MM.1S (cell line): ENCODE measurements at regions not wholly inside any gene's neighbourhood (a gene's known extent, or its start where the extent isn't known, plus 50 kb on each side); places are given as distances from the start of the nearest gene placed in this dataset.

Source experiments
- DNase-seq: peaks from one replicate; pipeline ENCODE4 v3.0.0-alpha.2; 2015
- H2AFZ ChIP-seq: fragments of 300-600 bp; sonication (generic); 2 replicates; pipeline ENCODE4 v1.6.0; 2016; ENCODE audit warnings: antibody characterized with exemption, low read length
- H3F3A ChIP-seq: fragments of 300-600 bp; sonication (generic); 2 replicates; pipeline ENCODE4 v1.6.1; 2016; ENCODE audit warnings: mild to moderate bottlenecking, antibody characterized with exemption, low read length, moderate library complexity, mixed read lengths; ENCODE audit not compliant: insufficient read depth
- H3K27ac ChIP-seq: fragments of 300-600 bp; sonication (generic); 2 replicates; pipeline ENCODE4 v1.5.1; 2016; ENCODE audit warnings: mild to moderate bottlenecking, low read length
- H3K27me3 ChIP-seq: fragments of 300-600 bp; sonication (generic); replicated peaks from 2 replicates; pipeline ENCODE4 v1.6.0; 2016; ENCODE audit warnings: low read length; ENCODE audit not compliant: insufficient read depth
- H3K36me3 ChIP-seq: fragments of 300-600 bp; sonication (generic); replicated peaks from 2 replicates; pipeline ENCODE4 v1.6.1; 2016; ENCODE audit warnings: mild to moderate bottlenecking, low read length, mixed read lengths; ENCODE audit not compliant: insufficient read depth
- H3K4me1 ChIP-seq: fragments of 300-600 bp; sonication (generic); 2 replicates; pipeline ENCODE4 v1.6.1; 2016; ENCODE audit warnings: low read length, mixed read lengths
- H3K4me2 ChIP-seq: fragments of 300-600 bp; sonication (generic); 2 replicates; pipeline ENCODE4 v1.6.0; 2016; ENCODE audit warnings: low read depth, low read length
- H3K4me3 ChIP-seq: fragments of 300-600 bp; sonication (generic); 2 replicates; pipeline ENCODE4 v1.5.1; 2016; ENCODE audit warnings: low read length, mixed read lengths
- H3K79me2 ChIP-seq: fragments of 300-600 bp; sonication (generic); 2 replicates; pipeline ENCODE4 v1.6.1; 2016; ENCODE audit warnings: mixed run types, low read length, mixed read lengths
- H3K9ac ChIP-seq: fragments of 300-600 bp; sonication (generic); 2 replicates; pipeline ENCODE4 v1.6.1; 2016; ENCODE audit warnings: low read length, mixed read lengths
- H3K9me2 ChIP-seq: fragments of 300-600 bp; sonication (generic); replicated peaks from 2 replicates; pipeline ENCODE4 v1.6.1; 2016; ENCODE audit warnings: mild to moderate bottlenecking, low read length, mixed read lengths; ENCODE audit not compliant: insufficient read depth
- H3K9me3 ChIP-seq: fragments of 300-600 bp; sonication (generic); replicated peaks from 2 replicates; pipeline ENCODE4 v1.6.1; 2016; ENCODE audit warnings: mild to moderate bottlenecking, low read length, mixed read lengths; ENCODE audit not compliant: insufficient read depth
- H4K20me1 ChIP-seq: fragments of 300-600 bp; sonication (generic); 2 replicates; pipeline ENCODE4 v1.6.1; 2016; ENCODE audit warnings: mild to moderate bottlenecking, low read length, moderate library complexity, mixed read lengths; ENCODE audit not compliant: insufficient read depth
- EZH2 ChIP-seq: fragments of 300-600 bp; sonication (generic); optimal IDR thresholded peaks from 2 replicates; pipeline ENCODE3; 2017; ENCODE audit warnings: low read depth, mild to moderate bottlenecking, antibody characterized with exemption, low read length, mixed read lengths
- EZH2phosphoT487 ChIP-seq: fragments of 300-600 bp; sonication (generic); IDR thresholded peaks from 2 replicates; pipeline ENCODE4 v1.6.1; 2018; ENCODE audit warnings: antibody characterized with exemption, low read length
- TF ChIP-seq, protein P1 (sequence below): fragments of 300-600 bp; sonication (generic); IDR thresholded peaks from 2 replicates; pipeline ENCODE4 v1.5.1; 2016; ENCODE audit warnings: antibody characterized with exemption, low read length, mixed read lengths

DNA sequence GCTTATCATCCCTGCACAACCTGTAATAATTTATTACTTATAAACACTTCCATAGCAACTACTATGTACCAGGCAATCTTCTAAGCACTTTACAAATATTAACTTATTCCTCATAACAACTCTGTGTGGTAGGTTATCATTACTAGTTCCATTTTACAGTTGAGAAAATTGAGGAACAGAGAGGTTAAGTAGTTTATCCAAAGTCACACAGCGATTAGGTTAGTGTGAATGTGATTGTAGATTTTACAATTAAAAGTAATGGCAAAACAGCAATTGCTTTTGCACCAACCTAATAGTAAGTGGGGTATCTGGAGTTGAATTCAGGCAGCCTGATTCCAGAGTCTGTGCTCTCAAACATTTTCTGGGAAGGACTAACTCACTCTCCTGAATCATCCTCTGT lies 348.9 kb downstream of the NKX6-1 start:
- Histone ChIP-seq H4K20me1 (no peaks in the 10 kb centered on the region), H3K9ac (no peak overlapping the region), H3K9me2 (no peaks in the 10 kb centered on the region), H3K9me3 (no peaks in the 10 kb centered on the region), H3K27ac (no peak overlapping the region), H3K27me3 (no peaks in the 10 kb centered on the region), H3K4me2 (no peak overlapping the region), H3K79me2 (no peaks in the 10 kb centered on the region), H3K4me1 (peaks cover 7% of the 10 kb centered on the region; the same call in 1 of the 2 replicates), H3K4me3 (no peak overlapping the region), H3F3A (0 out of 2 replicates have a peak, but pooled peaks cover 7% of the 10 kb centered on the region), H2AFZ (no peak overlapping the region), H3K36me3 (no peaks in the 10 kb centered on the region)
- DNase-seq, result no peak
- TF ChIP-seq EZH2phosphoT487, result no peak
- TF ChIP-seq, protein P1, sequence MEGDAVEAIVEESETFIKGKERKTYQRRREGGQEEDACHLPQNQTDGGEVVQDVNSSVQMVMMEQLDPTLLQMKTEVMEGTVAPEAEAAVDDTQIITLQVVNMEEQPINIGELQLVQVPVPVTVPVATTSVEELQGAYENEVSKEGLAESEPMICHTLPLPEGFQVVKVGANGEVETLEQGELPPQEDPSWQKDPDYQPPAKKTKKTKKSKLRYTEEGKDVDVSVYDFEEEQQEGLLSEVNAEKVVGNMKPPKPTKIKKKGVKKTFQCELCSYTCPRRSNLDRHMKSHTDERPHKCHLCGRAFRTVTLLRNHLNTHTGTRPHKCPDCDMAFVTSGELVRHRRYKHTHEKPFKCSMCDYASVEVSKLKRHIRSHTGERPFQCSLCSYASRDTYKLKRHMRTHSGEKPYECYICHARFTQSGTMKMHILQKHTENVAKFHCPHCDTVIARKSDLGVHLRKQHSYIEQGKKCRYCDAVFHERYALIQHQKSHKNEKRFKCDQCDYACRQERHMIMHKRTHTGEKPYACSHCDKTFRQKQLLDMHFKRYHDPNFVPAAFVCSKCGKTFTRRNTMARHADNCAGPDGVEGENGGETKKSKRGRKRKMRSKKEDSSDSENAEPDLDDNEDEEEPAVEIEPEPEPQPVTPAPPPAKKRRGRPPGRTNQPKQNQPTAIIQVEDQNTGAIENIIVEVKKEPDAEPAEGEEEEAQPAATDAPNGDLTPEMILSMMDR, result no peak

DNA sequence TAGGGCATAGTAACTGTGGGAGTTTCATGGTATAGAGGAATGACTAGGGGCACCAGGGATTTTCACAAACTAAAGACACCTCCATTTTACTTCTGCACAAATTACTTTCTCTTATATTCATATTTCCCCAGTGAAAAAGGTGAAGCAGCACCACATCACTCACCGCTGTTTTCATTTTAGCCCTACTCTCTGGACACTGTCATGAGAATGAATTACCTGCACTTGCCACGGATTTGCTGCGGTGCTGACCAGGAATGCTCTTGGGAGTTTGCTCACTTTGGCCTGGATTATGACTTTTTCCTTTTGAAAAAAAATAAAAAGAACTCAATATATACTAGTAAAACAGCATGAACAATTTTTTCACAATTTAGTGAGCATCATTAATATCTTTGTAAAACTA lies 351.3 kb downstream of the NKX6-1 start:
- no peak overlapping the region for H3K4me2 ChIP-seq
- H3K27ac ChIP-seq, result no peak overlapping the region
- no peak for DNase-seq
- no peaks in the 10 kb centered on the region for H3K27me3 ChIP-seq
- H3K9me3 ChIP-seq, result no peaks in the 10 kb centered on the region
- no peaks in the 10 kb centered on the region for H3K9me2 ChIP-seq
- no peaks in the 10 kb centered on the region for H3K36me3 ChIP-seq
- no peak overlapping the region for H2AFZ ChIP-seq
- no peaks in the 10 kb centered on the region for H4K20me1 ChIP-seq
- no peak overlapping the region for H3K9ac ChIP-seq
- peaks cover 7% of the 10 kb centered on the region; the same call in 1 of the 2 replicates for H3K4me1 ChIP-seq
- H3K4me3 ChIP-seq, result no peak overlapping the region
- TF ChIP-seq, protein P1, result no peak
- no peak for TF ChIP-seq EZH2
- no peak for TF ChIP-seq EZH2phosphoT487
- no peaks in the 10 kb centered on the region for H3K79me2 ChIP-seq
- 0 out of 2 replicates have a peak, but pooled peaks cover 7% of the 10 kb centered on the region for H3F3A ChIP-seq

DNA sequence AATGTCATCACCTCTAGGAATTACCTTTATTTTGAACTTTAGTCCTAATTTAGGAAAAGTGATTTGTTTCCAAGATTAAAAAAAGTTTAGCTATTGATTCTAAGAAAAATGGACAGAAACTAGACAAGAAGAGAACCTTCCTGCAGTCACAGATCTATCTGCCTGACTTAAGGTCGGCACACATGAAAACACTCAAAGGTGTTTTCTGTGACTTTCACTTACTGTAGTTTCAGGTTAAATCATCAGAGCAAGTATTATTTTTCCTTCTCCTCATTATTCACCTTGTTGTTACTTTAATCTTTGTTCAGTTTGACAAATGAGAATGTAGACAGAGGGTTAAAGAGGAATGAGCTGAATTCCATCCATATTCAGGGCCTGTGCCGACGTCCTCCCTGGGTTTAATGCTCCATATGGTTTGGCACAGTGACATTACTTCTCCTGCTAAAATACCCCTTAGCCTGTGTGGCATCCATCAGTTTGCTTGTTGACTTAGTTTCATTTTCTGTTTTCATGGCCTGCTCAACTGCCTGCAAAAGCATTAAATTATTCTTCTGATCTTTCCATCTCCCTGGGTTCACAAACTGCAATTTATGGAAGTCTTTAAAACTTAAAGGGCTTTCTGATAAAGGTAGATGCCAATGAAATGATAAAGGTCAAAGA lies 352.7 kb downstream of the NKX6-1 start:
- no peaks in the 10 kb centered on the region for H3K27me3 ChIP-seq
- peak overlapping the region; percentile 39 for H3K4me2 ChIP-seq
- H3K9me2 ChIP-seq, result no peaks in the 10 kb centered on the region
- no peak overlapping the region for H2AFZ ChIP-seq
- H3K27ac ChIP-seq, result no peak overlapping the region
- H3F3A ChIP-seq, result 0 out of 2 replicates have a peak, but pooled peaks cover 7% of the 10 kb centered on the region
- H3K9me3 ChIP-seq, result no peaks in the 10 kb centered on the region
- TF ChIP-seq EZH2 (no peak), EZH2phosphoT487 (no peak)
- TF ChIP-seq, protein P1, result no peak
- H4K20me1 ChIP-seq, result no peaks in the 10 kb centered on the region
- H3K79me2 ChIP-seq, result no peaks in the 10 kb centered on the region
- no peak overlapping the region for H3K9ac ChIP-seq
- peaks cover 7% of the 10 kb centered on the region; the same call in 1 of the 2 replicates for H3K4me1 ChIP-seq
- DNase-seq, result peak; percentile 46
- peak overlapping the region; percentile 24; the same call in 1 of the 2 replicates for H3K4me3 ChIP-seq
- H3K36me3 ChIP-seq, result no peaks in the 10 kb centered on the region
